ENCODE measurements at regions not wholly inside any gene's neighbourhood (a gene's known extent, or its start where the extent isn't known, plus 50 kb on each side); places are given as distances from the start of the nearest gene placed in this dataset.

GRCh38 chr12:3361146-3361545, 129.9 kb upstream of the PRMT8 start:
- Histone ChIP-seq H3K27ac (ENCODE audit: low read depth in 1 of 2, low read length in 2 of 2) (no peak overlapping the region), H3K9ac (ENCODE audit: low read depth in 1 of 2, low read length in 2 of 2) (no peak overlapping the region), H3K9me3 (ENCODE audit: control insufficient read depth in 4 of 4, low read length in 3 of 4) (no peaks in the 10 kb centered on the region), H3K36me3 (ENCODE audit: control insufficient read depth in 4 of 4, insufficient read depth in 3 of 4, low read depth in 1 of 4, low read length in 3 of 4) (no peaks in the 10 kb centered on the region), H3K4me3 (ENCODE audit: low read depth in 1 of 3, low read length in 3 of 3) (no peak overlapping the region), H3K27me3 (ENCODE audit: control insufficient read depth in 4 of 4, insufficient read depth in 4 of 4, low read length in 3 of 4) (peaks cover 0 to 5% (median 1%) of the 10 kb centered on the region in 4 donors), H3K4me1 (ENCODE audit: control insufficient read depth in 4 of 4, insufficient read depth in 4 of 4, low read length in 3 of 4) (peaks cover 0 to 2% (median under 1%) of the 10 kb centered on the region in 4 donors)
- DNase-seq (ENCODE audit: low spot score): no peak
- no peak for TF ChIP-seq RAD21 (IDR thresholded peaks at IDR 0.05)
- no peak for TF ChIP-seq NR2F2 (IDR thresholded peaks at IDR 0.05)
- no peak for TF ChIP-seq EGR1 (IDR thresholded peaks at IDR 0.05; ENCODE audit: low read depth in 2 of 2)
- TF ChIP-seq FOXA1 (IDR thresholded peaks at IDR 0.05): no peak
- no peak for TF ChIP-seq ZBTB33 (IDR thresholded peaks at IDR 0.05)
- TF ChIP-seq MAX (IDR thresholded peaks at IDR 0.05): no peak
- no peak for TF ChIP-seq GABPA (IDR thresholded peaks at IDR 0.05 in 1 of 2, conservative IDR thresholded peaks at IDR 0.05 in 1 of 2)
- no peak for TF ChIP-seq JUND (IDR thresholded peaks at IDR 0.05)
- TF ChIP-seq ATF3 (IDR thresholded peaks at IDR 0.05): no peak
- TF ChIP-seq REST (IDR thresholded peaks at IDR 0.05): no peak
- TF ChIP-seq FOXA2 (IDR thresholded peaks at IDR 0.05): no peak
- no peak for TF ChIP-seq SP1 (IDR thresholded peaks at IDR 0.05)
- no peak for TF ChIP-seq RXRA (IDR thresholded peaks at IDR 0.05)
- TF ChIP-seq YY1 (IDR thresholded peaks at IDR 0.05): no peak
- TF ChIP-seq HNF4G (IDR thresholded peaks at IDR 0.05): no peak
- TF ChIP-seq HNF4A (conservative IDR thresholded peaks at IDR 0.05): no peak
- no peak for TF ChIP-seq CTCF (IDR thresholded peaks at IDR 0.05; ENCODE audit: low read depth, low read length, missing input control)
- WGBS: 89% methylated on average over 6 of the region's 6 CpGs

GRCh38 chr12:3362737-3363136, 128.3 kb upstream of the PRMT8 start:
- Histone ChIP-seq H3K27ac (ENCODE audit: low read depth in 1 of 2, low read length in 2 of 2) (no peak overlapping the region), H3K36me3 (ENCODE audit: control insufficient read depth in 4 of 4, insufficient read depth in 3 of 4, low read depth in 1 of 4, low read length in 3 of 4) (no peaks in the 10 kb centered on the region), H3K9ac (ENCODE audit: low read depth in 1 of 2, low read length in 2 of 2) (no peak overlapping the region), H3K4me1 (ENCODE audit: control insufficient read depth in 4 of 4, insufficient read depth in 4 of 4, low read length in 3 of 4) (peaks cover 0 to 2% (median under 1%) of the 10 kb centered on the region in 4 donors), H3K9me3 (ENCODE audit: control insufficient read depth in 4 of 4, low read length in 3 of 4) (no peaks in the 10 kb centered on the region), H3K27me3 (ENCODE audit: control insufficient read depth in 4 of 4, insufficient read depth in 4 of 4, low read length in 3 of 4) (peaks cover 0 to 12% (median 4%) of the 10 kb centered on the region in 4 donors), H3K4me3 (ENCODE audit: low read depth in 1 of 3, low read length in 3 of 3) (no peak overlapping the region)
- 84% methylated on average over 6 of the region's 6 CpGs for WGBS
- no peak for DNase-seq (ENCODE audit: low spot score)
- TF ChIP-seq ZBTB33 (IDR thresholded peaks at IDR 0.05) (no peak), YY1 (IDR thresholded peaks at IDR 0.05) (no peak), MAX (IDR thresholded peaks at IDR 0.05) (no peak), JUND (IDR thresholded peaks at IDR 0.05) (no peak), CTCF (IDR thresholded peaks at IDR 0.05; ENCODE audit: low read depth, low read length, missing input control) (no peak), HNF4A (conservative IDR thresholded peaks at IDR 0.05) (no peak), ATF3 (IDR thresholded peaks at IDR 0.05) (no peak)
